ENCODE measurements at regions not wholly inside any gene's neighbourhood (a gene's known extent, or its start where the extent isn't known, plus 50 kb on each side); places are given as distances from the start of the nearest gene placed in this dataset.

- Histone ChIP-seq H3K79me2 (ENCODE audit: control insufficient read depth, insufficient read depth, low read length) (no peaks in the 10 kb centered on the region), H3K4me1 (ENCODE audit: control insufficient read depth, extremely low read depth, insufficient read depth, low read length) (peaks cover 8% of the 10 kb centered on the region), H3K9ac (ENCODE audit: control insufficient read depth, extremely low read depth, insufficient read depth, low read length) (no peak overlapping the region), H3K4me3 (ENCODE audit: control insufficient read depth in 2 of 3, extremely low read depth in 1 of 3, insufficient read depth in 2 of 3, low read depth in 1 of 3, low read length in 3 of 3) (no peak overlapping the region), H2AFZ (ENCODE audit: control insufficient read depth, low read length) (no peak overlapping the region), H3K9me1 (ENCODE audit: control insufficient read depth, extremely low read depth, insufficient read depth, low read length) (no peaks in the 10 kb centered on the region), H3K27me3 (ENCODE audit: control insufficient read depth, extremely low read depth, insufficient read depth, low read length) (peaks cover 15% of the 10 kb centered on the region), H3K36me3 (ENCODE audit: control insufficient read depth in 2 of 2, extremely low read depth in 1 of 2, insufficient read depth in 2 of 2, low read length in 2 of 2) (no peaks in the 10 kb centered on the region), H3K9me3 (ENCODE audit: control insufficient read depth, low read depth, low read length) (no peaks in the 10 kb centered on the region), H3K4me2 (ENCODE audit: control insufficient read depth, extremely low read depth, insufficient read depth, low read depth, low read length) (no peak overlapping the region), H3K27ac (ENCODE audit: control insufficient read depth, insufficient read depth, low read length) (no peak overlapping the region), H4K20me1 (ENCODE audit: control insufficient read depth, extremely low read depth, insufficient read depth, low read length) (no peaks in the 10 kb centered on the region)
- dilution Hi-C loops (cut with MboI; ENCODE audit: extremely low pct_ligation_motif_present, low sequenced_read_pairs): no loop called here
- FAIRE-seq (no peak), DNase-seq (ENCODE audit: low read depth, low spot score) (no peak)
- no peak for TF ChIP-seq EZH2 (IDR thresholded peaks at IDR 0.05; ENCODE audit: low read length)
- TF ChIP-seq CTCF (optimal IDR thresholded peaks at IDR 0.05 in 1 of 3, IDR thresholded peaks at IDR 0.05 in 1 of 3, conservative IDR thresholded peaks at IDR 0.05 in 1 of 3; ENCODE audit: extremely low read depth in 1 of 3, insufficient read depth in 2 of 3, low read length in 3 of 3): no peak
Measured at GRCh38 chr15:69643971-69644370, 191.4 kb downstream of the RPLP1 start.

- no peak for DNase-seq (ENCODE audit: low read depth, low spot score)
- no peak for TF ChIP-seq CTCF (optimal IDR thresholded peaks at IDR 0.05 in 1 of 3, IDR thresholded peaks at IDR 0.05 in 1 of 3, conservative IDR thresholded peaks at IDR 0.05 in 1 of 3; ENCODE audit: extremely low read depth in 1 of 3, insufficient read depth in 2 of 3, low read length in 3 of 3)
- no peak for TF ChIP-seq EZH2 (IDR thresholded peaks at IDR 0.05; ENCODE audit: low read length)
- Histone ChIP-seq H3K9me1 (ENCODE audit: control insufficient read depth, extremely low read depth, insufficient read depth, low read length) (no peaks in the 10 kb centered on the region), H3K9me3 (ENCODE audit: control insufficient read depth, low read depth, low read length) (no peaks in the 10 kb centered on the region), H3K27ac (ENCODE audit: control insufficient read depth, insufficient read depth, low read length) (no peak overlapping the region), H3K4me3 (ENCODE audit: control insufficient read depth in 2 of 3, extremely low read depth in 1 of 3, insufficient read depth in 2 of 3, low read depth in 1 of 3, low read length in 3 of 3) (no peak overlapping the region), H2AFZ (ENCODE audit: control insufficient read depth, low read length) (no peak overlapping the region), H3K4me1 (ENCODE audit: control insufficient read depth, extremely low read depth, insufficient read depth, low read length) (peaks cover 14% of the 10 kb centered on the region), H4K20me1 (ENCODE audit: control insufficient read depth, extremely low read depth, insufficient read depth, low read length) (no peaks in the 10 kb centered on the region), H3K79me2 (ENCODE audit: control insufficient read depth, insufficient read depth, low read length) (no peaks in the 10 kb centered on the region), H3K9ac (ENCODE audit: control insufficient read depth, extremely low read depth, insufficient read depth, low read length) (no peak overlapping the region), H3K27me3 (ENCODE audit: control insufficient read depth, extremely low read depth, insufficient read depth, low read length) (peaks cover 15% of the 10 kb centered on the region), H3K36me3 (ENCODE audit: control insufficient read depth in 2 of 2, extremely low read depth in 1 of 2, insufficient read depth in 2 of 2, low read length in 2 of 2) (no peaks in the 10 kb centered on the region), H3K4me2 (ENCODE audit: control insufficient read depth, extremely low read depth, insufficient read depth, low read depth, low read length) (no peak overlapping the region)
- FAIRE-seq: no peak
- dilution Hi-C loops (cut with MboI; ENCODE audit: extremely low pct_ligation_motif_present, low sequenced_read_pairs): no loop called here
Measured at GRCh38 chr15:69644876-69645275, 192.3 kb downstream of the RPLP1 start.

Measured in keratinocyte (primary cell).